ENCODE measurements at regions not wholly inside any gene's neighbourhood (a gene's known extent, or its start where the extent isn't known, plus 50 kb on each side); places are given as distances from the start of the nearest gene placed in this dataset.

DNA sequence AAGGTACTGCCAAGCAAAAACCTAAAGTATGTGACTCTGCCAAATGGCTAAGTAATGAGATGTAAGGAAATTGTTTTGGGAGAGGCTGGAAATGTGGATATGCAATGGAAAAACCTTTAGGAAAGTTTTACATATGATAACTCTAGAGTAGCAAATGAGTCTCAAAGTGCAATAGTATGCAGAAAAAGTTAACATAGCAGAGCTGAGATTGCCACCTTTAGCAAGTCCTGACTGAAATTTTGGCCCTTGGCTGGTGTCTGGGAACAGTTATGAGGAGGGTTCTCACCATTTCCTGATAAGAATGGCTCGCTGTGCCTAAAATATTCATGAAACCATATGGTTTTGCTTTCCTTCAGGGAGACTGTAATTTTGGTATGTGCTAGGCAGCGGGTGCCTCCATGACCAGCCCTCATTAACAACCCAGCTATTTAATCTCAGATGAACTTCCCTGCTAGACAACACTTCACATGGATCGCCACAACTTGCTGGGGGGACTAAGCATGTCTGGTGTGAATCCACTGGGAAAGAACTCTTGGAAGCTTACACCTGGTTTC is 72.3 kb upstream of the ERBB4 start (continued):
- TF ChIP-seq MEF2A (IDR thresholded peaks at IDR 0.05; ENCODE audit: insufficient read depth, low read depth, low read length) (no peak), IKZF1 (conservative IDR thresholded peaks at IDR 0.05) (no peak), SIN3A (IDR thresholded peaks at IDR 0.05; ENCODE audit: low read depth, low read length) (no peak)
- TF ChIP-seq, protein P1, sequence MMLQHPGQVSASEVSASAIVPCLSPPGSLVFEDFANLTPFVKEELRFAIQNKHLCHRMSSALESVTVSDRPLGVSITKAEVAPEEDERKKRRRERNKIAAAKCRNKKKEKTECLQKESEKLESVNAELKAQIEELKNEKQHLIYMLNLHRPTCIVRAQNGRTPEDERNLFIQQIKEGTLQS (IDR thresholded peaks at IDR 0.05; ENCODE audit: borderline replicate concordance, extremely low read depth, low read depth, low read length): no peak
- TF ChIP-seq, protein P2, sequence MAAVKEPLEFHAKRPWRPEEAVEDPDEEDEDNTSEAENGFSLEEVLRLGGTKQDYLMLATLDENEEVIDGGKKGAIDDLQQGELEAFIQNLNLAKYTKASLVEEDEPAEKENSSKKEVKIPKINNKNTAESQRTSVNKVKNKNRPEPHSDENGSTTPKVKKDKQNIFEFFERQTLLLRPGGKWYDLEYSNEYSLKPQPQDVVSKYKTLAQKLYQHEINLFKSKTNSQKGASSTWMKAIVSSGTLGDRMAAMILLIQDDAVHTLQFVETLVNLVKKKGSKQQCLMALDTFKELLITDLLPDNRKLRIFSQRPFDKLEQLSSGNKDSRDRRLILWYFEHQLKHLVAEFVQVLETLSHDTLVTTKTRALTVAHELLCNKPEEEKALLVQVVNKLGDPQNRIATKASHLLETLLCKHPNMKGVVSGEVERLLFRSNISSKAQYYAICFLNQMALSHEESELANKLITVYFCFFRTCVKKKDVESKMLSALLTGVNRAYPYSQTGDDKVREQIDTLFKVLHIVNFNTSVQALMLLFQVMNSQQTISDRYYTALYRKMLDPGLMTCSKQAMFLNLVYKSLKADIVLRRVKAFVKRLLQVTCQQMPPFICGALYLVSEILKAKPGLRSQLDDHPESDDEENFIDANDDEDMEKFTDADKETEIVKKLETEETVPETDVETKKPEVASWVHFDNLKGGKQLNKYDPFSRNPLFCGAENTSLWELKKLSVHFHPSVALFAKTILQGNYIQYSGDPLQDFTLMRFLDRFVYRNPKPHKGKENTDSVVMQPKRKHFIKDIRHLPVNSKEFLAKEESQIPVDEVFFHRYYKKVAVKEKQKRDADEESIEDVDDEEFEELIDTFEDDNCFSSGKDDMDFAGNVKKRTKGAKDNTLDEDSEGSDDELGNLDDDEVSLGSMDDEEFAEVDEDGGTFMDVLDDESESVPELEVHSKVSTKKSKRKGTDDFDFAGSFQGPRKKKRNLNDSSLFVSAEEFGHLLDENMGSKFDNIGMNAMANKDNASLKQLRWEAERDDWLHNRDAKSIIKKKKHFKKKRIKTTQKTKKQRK (IDR thresholded peaks at IDR 0.05; ENCODE audit: low read depth, low read length): no peak

DNA sequence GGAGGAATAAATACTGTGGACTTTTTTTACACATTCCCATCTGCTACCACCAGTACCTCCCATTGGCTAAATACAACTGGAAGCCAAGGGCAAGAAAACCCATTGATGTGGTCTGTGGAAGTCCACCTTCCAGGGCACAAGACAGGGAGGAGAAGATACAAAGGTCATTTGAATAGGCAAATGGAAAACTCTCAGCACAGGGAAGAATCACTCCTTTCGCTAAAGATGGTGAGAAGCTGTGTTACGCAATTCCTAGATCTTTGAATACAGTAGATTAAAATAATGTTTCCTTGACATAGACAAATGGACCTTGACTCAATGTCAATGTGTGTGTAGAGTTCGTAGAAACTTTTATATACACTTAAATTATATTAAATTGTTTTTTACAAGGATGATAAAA is 70.9 kb upstream of the ERBB4 start:
- ChIA-PET SMC1A (ENCODE audit: uncharacterized antibody, unreplicated experiment) (no interaction called here), RAD21 (ENCODE audit: unreplicated experiment) (no interaction called here), CTCF (no interaction called here), POLR2A (no interaction called here)
- Histone ChIP-seq H3K9ac (ENCODE audit: control insufficient read depth, insufficient read depth, low read length) (no peak overlapping the region), H4K20me1 (ENCODE audit: control insufficient read depth, insufficient read depth) (no peaks in the 10 kb centered on the region), H3K4me3 (no peak overlapping the region), H3K4me1 (ENCODE audit: control insufficient read depth, insufficient read depth, low read length) (no peaks in the 10 kb centered on the region), H3K9me3 (replicated peaks; ENCODE audit: control insufficient read depth, insufficient read depth, low read length) (no peaks in the 10 kb centered on the region), H2AFZ (ENCODE audit: control insufficient read depth, low read depth, low read length) (no peak overlapping the region), H3K27ac (ENCODE audit: control insufficient read depth, insufficient read depth) (no peak overlapping the region), H3K79me2 (ENCODE audit: control insufficient read depth, insufficient read depth, low read length) (no peaks in the 10 kb centered on the region), H3K27me3 (replicated peaks in 1 of 2; ENCODE audit: control insufficient read depth in 2 of 2, insufficient read depth in 2 of 2, low read length in 1 of 2) (no peaks in the 10 kb centered on the region), H3K36me3 (ENCODE audit: control insufficient read depth in 2 of 2, insufficient read depth in 2 of 2, low read length in 1 of 2) (no peaks in the 10 kb centered on the region), H3K4me2 (ENCODE audit: control insufficient read depth, insufficient read depth) (no peak overlapping the region)
- FAIRE-seq: no peak
- BruUV-seq (replicated peaks): no TSS peak
- intact Hi-C loops (cut with micrococcal nuclease; ENCODE audit: unreplicated experiment) (no loop called here), in situ Hi-C loops (cut with MboI) (no loop called here)
- no peak for ATAC-seq
- no peak for DNase-seq (ENCODE audit: low read depth, low spot score)
- 65% methylated on average over 3 of the region's 3 CpGs for WGBS (ENCODE audit: insufficient coverage, insufficient replicate concordance, low lambda C conversion rate, missing lambda C conversion rate)
- TF ChIP-seq, protein P3, sequence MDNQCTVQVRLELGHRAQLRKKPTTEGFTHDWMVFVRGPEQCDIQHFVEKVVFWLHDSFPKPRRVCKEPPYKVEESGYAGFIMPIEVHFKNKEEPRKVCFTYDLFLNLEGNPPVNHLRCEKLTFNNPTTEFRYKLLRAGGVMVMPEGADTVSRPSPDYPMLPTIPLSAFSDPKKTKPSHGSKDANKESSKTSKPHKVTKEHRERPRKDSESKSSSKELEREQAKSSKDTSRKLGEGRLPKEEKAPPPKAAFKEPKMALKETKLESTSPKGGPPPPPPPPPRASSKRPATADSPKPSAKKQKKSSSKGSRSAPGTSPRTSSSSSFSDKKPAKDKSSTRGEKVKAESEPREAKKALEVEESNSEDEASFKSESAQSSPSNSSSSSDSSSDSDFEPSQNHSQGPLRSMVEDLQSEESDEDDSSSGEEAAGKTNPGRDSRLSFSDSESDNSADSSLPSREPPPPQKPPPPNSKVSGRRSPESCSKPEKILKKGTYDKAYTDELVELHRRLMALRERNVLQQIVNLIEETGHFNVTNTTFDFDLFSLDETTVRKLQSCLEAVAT (IDR thresholded peaks at IDR 0.05): no peak
- TF ChIP-seq CEBPB (IDR thresholded peaks at IDR 0.05; ENCODE audit: borderline replicate concordance in 1 of 2, low read depth in 2 of 2, low read length in 2 of 2): no peak
- TF ChIP-seq, protein P4, sequence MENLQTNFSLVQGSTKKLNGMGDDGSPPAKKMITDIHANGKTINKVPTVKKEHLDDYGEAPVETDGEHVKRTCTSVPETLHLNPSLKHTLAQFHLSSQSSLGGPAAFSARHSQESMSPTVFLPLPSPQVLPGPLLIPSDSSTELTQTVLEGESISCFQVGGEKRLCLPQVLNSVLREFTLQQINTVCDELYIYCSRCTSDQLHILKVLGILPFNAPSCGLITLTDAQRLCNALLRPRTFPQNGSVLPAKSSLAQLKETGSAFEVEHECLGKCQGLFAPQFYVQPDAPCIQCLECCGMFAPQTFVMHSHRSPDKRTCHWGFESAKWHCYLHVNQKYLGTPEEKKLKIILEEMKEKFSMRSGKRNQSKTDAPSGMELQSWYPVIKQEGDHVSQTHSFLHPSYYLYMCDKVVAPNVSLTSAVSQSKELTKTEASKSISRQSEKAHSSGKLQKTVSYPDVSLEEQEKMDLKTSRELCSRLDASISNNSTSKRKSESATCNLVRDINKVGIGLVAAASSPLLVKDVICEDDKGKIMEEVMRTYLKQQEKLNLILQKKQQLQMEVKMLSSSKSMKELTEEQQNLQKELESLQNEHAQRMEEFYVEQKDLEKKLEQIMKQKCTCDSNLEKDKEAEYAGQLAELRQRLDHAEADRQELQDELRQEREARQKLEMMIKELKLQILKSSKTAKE (IDR thresholded peaks at IDR 0.05; ENCODE audit: low read depth, poor library complexity, severe bottlenecking): no peak
- no peak for TF ChIP-seq BHLHE40 (IDR thresholded peaks at IDR 0.05; ENCODE audit: borderline replicate concordance in 1 of 2, low read depth in 2 of 2, low read length in 1 of 2)
- TF ChIP-seq YBX1 (IDR thresholded peaks at IDR 0.05): no peak
- TF ChIP-seq, protein P5, sequence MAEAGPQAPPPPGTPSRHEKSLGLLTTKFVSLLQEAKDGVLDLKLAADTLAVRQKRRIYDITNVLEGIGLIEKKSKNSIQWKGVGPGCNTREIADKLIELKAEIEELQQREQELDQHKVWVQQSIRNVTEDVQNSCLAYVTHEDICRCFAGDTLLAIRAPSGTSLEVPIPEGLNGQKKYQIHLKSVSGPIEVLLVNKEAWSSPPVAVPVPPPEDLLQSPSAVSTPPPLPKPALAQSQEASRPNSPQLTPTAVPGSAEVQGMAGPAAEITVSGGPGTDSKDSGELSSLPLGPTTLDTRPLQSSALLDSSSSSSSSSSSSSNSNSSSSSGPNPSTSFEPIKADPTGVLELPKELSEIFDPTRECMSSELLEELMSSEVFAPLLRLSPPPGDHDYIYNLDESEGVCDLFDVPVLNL (IDR thresholded peaks at IDR 0.05; ENCODE audit: low read depth, low read length): no peak
- no peak for TF ChIP-seq RELA (IDR thresholded peaks at IDR 0.05; ENCODE audit: borderline replicate concordance, partially characterized antibody)
- TF ChIP-seq NFIC (IDR thresholded peaks at IDR 0.05; ENCODE audit: low read depth, low read length): no peak
- TF ChIP-seq CBFB (IDR thresholded peaks at IDR 0.05; ENCODE audit: low read depth): no peak

Data from GM12878 (cell line).